ENCODE measurements at regions not wholly inside any gene's neighbourhood (a gene's known extent, or its start where the extent isn't known, plus 50 kb on each side); places are given as distances from the start of the nearest gene placed in this dataset.

GRCh38 chr20:12331236-12331635 lies 413.5 kb downstream of the BTBD3 start:
- in situ Hi-C loops (cut with HindIII; ENCODE audit: low pct_ligation_motif_present, low sequenced_read_pairs): no loop called here
- Histone ChIP-seq H3K4me3 (ENCODE audit: low read depth, low read length) (no peak overlapping the region), H3K36me3 (replicated peaks) (no peaks in the 10 kb centered on the region), H3K27me3 (replicated peaks) (no peaks in the 10 kb centered on the region), H3K27ac (no peak overlapping the region)
- no peak for DNase-seq
- TF ChIP-seq CTCF (IDR thresholded peaks at IDR 0.05; ENCODE audit: low read depth, low read length, missing control alignments): no peak

GRCh38 chr20:12337601-12338000 lies 419.9 kb downstream of the BTBD3 start:
- DNase-seq: no peak
- H3K27ac ChIP-seq: no peak overlapping the region
- no peaks in the 10 kb centered on the region for H3K27me3 ChIP-seq (replicated peaks)
- TF ChIP-seq CTCF (IDR thresholded peaks at IDR 0.05; ENCODE audit: low read depth, low read length, missing control alignments): no peak
- in situ Hi-C loops (cut with HindIII; ENCODE audit: low pct_ligation_motif_present, low sequenced_read_pairs): no loop called here
- H3K36me3 ChIP-seq (replicated peaks): no peaks in the 10 kb centered on the region
- no peak overlapping the region for H3K4me3 ChIP-seq (ENCODE audit: low read depth, low read length)

GRCh38 chr20:12345978-12346377 lies 428.3 kb downstream of the BTBD3 start:
- TF ChIP-seq CTCF (IDR thresholded peaks at IDR 0.05; ENCODE audit: low read depth, low read length, missing control alignments): no peak
- Histone ChIP-seq H3K27me3 (replicated peaks) (no peaks in the 10 kb centered on the region), H3K36me3 (replicated peaks) (no peaks in the 10 kb centered on the region), H3K4me3 (ENCODE audit: low read depth, low read length) (no peak overlapping the region), H3K27ac (no peak overlapping the region)
- no peak for DNase-seq
- in situ Hi-C loops (cut with HindIII; ENCODE audit: low pct_ligation_motif_present, low sequenced_read_pairs): no loop called here

GRCh38 chr20:12353842-12354241 lies 436.1 kb downstream of the BTBD3 start:
- no peak for TF ChIP-seq CTCF (IDR thresholded peaks at IDR 0.05; ENCODE audit: low read depth, low read length, missing control alignments)
- Histone ChIP-seq H3K27me3 (replicated peaks) (no peaks in the 10 kb centered on the region), H3K27ac (no peak overlapping the region), H3K36me3 (replicated peaks) (no peaks in the 10 kb centered on the region), H3K4me3 (ENCODE audit: low read depth, low read length) (no peak overlapping the region)
- in situ Hi-C loops (cut with HindIII; ENCODE audit: low pct_ligation_motif_present, low sequenced_read_pairs): no loop called here
- DNase-seq: no peak

GRCh38 chr20:12354725-12355124 lies 437.0 kb downstream of the BTBD3 start:
- Histone ChIP-seq H3K27ac (no peak overlapping the region), H3K4me3 (ENCODE audit: low read depth, low read length) (no peak overlapping the region), H3K27me3 (replicated peaks) (no peaks in the 10 kb centered on the region), H3K36me3 (replicated peaks) (no peaks in the 10 kb centered on the region)
- in situ Hi-C loops (cut with HindIII; ENCODE audit: low pct_ligation_motif_present, low sequenced_read_pairs): no loop called here
- no peak for DNase-seq
- no peak for TF ChIP-seq CTCF (IDR thresholded peaks at IDR 0.05; ENCODE audit: low read depth, low read length, missing control alignments)

- in situ Hi-C loops (cut with HindIII; ENCODE audit: low pct_ligation_motif_present, low sequenced_read_pairs): no loop called here
- Histone ChIP-seq H3K4me3 (ENCODE audit: low read depth, low read length) (no peak overlapping the region), H3K27me3 (replicated peaks) (no peaks in the 10 kb centered on the region), H3K27ac (no peak overlapping the region), H3K36me3 (replicated peaks) (no peaks in the 10 kb centered on the region)
- TF ChIP-seq CTCF (IDR thresholded peaks at IDR 0.05; ENCODE audit: low read depth, low read length, missing control alignments): no peak
- no peak for DNase-seq
Measured at GRCh38 chr20:12355185-12355584, 437.5 kb downstream of the BTBD3 start.

All from brain microvascular endothelial cell (primary cell).